Nephron progenitor cell (in vitro differentiated cells): ENCODE measurements at regions not wholly inside any gene's neighbourhood (a gene's known extent, or its start where the extent isn't known, plus 50 kb on each side); places are given as distances from the start of the nearest gene placed in this dataset.
A peak's percentile ranks its signal among the peaks of the same experiment; 100 is the strongest.

ENCODE experiments used
- DNase-seq: peaks from one replicate; pipeline ENCODE4 v3.0.0; 2021
- H3K27ac Mint-ChIP-seq: 2 replicates; pipeline ENCODE4 v1.8.0; 2021; ENCODE audit warnings: mild to moderate bottlenecking, moderate library complexity, mixed read lengths
- H3K27me3 Mint-ChIP-seq: 2 replicates; pipeline ENCODE4 v1.8.0; 2021; ENCODE audit warnings: mild to moderate bottlenecking, low read depth, mixed read lengths; ENCODE audit not compliant: poor library complexity
- H3K36me3 Mint-ChIP-seq: 2 replicates; pipeline ENCODE4 v1.8.0; 2021; ENCODE audit warnings: low read depth, mixed read lengths
- H3K4me1 Mint-ChIP-seq: 2 replicates; pipeline ENCODE4 v1.8.0; 2021; ENCODE audit warnings: mixed read lengths
- H3K4me3 Mint-ChIP-seq: 2 replicates; pipeline ENCODE4 v1.8.0; 2021; ENCODE audit warnings: mild to moderate bottlenecking, moderate library complexity, mixed read lengths
- H3K9me3 Mint-ChIP-seq: 2 replicates; pipeline ENCODE4 v1.8.0; 2021; ENCODE audit warnings: mild to moderate bottlenecking, moderate library complexity, mixed read lengths
- TF ChIP-seq, protein P1 (sequence below): fragments of 200-600 bp; sonication (generic); IDR thresholded peaks from 2 replicates; pipeline ENCODE4 v1.5.0; 2021; ENCODE audit warnings: antibody characterized with exemption

GRCh38 chr11:16618431-16618830 is 120.0 kb upstream of the C11orf58 start:
- Mint-ChIP-seq H3K27me3 (peaks cover 14% of the 10 kb centered on the region), H3K9me3 (peaks cover 9% of the 10 kb centered on the region), H3K4me3 (no peak overlapping the region), H3K36me3 (no peaks in the 10 kb centered on the region), H3K4me1 (peaks cover 10% of the 10 kb centered on the region), H3K27ac (no peak overlapping the region)
- no peak for DNase-seq
- TF ChIP-seq, protein P1, sequence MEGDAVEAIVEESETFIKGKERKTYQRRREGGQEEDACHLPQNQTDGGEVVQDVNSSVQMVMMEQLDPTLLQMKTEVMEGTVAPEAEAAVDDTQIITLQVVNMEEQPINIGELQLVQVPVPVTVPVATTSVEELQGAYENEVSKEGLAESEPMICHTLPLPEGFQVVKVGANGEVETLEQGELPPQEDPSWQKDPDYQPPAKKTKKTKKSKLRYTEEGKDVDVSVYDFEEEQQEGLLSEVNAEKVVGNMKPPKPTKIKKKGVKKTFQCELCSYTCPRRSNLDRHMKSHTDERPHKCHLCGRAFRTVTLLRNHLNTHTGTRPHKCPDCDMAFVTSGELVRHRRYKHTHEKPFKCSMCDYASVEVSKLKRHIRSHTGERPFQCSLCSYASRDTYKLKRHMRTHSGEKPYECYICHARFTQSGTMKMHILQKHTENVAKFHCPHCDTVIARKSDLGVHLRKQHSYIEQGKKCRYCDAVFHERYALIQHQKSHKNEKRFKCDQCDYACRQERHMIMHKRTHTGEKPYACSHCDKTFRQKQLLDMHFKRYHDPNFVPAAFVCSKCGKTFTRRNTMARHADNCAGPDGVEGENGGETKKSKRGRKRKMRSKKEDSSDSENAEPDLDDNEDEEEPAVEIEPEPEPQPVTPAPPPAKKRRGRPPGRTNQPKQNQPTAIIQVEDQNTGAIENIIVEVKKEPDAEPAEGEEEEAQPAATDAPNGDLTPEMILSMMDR, result no peak

GRCh38 chr11:16615480-16615879 is 123.0 kb upstream of the C11orf58 start:
- Mint-ChIP-seq H3K4me1 (peaks cover 34% of the 10 kb centered on the region), H3K36me3 (no peaks in the 10 kb centered on the region), H3K27ac (no peak overlapping the region), H3K9me3 (no peaks in the 10 kb centered on the region), H3K27me3 (peaks cover 8% of the 10 kb centered on the region), H3K4me3 (no peak overlapping the region)
- DNase-seq, result no peak
- TF ChIP-seq, protein P1, result no peak

DNA sequence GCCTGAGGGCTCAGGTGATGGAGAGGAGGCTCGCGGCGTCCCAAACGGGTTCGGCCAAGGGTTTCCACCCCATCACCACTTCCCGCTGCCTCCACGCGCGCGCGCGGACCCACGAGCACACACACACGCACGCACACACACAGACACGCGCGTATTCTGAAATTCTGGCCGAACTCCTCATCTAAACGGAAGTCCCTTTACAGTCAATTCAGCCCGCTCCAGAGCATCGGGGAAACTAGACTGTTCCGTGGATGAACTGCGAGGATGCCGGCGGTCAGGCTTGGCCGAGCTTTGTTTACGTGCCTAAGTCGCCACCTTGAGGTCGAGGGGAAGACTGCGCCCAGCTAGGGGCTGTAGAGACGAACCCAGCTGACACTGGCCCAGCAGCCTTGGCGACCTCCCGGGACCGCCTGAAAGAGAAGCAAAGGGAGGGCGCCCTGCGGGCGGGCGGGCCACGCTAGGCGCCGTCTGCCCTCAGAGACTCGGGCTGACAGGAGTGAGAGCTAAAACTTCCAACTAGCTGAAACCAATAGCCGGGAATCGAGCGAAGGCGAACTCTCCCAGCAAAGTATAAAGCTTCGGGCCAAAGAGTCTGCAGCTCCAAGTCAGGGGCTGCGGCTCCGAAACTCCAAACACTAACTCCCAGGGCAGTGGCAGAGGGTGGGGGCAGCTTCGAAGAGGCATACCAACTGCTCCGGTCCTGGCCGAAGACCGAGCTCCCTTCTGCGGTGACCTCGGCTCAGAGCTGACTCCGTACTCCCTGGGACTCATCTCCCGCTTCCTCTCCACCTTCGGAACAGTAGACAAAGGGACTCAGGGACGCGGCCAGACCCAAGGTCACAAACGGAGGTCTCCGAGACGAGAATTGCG is 124.7 kb upstream of the C11orf58 start:
- Mint-ChIP-seq H3K36me3 (no peaks in the 10 kb centered on the region), H3K4me3 (peak overlapping the region; percentile 87), H3K27me3 (peaks cover 8% of the 10 kb centered on the region), H3K9me3 (no peaks in the 10 kb centered on the region), H3K4me1 (peaks cover 34% of the 10 kb centered on the region), H3K27ac (peak overlapping the region; percentile 76)
- TF ChIP-seq, protein P1, result peak; percentile 83
- DNase-seq, result peak; percentile 91

GRCh38 chr11:16613262-16613511 is 125.3 kb upstream of the C11orf58 start:
- Mint-ChIP-seq H3K9me3 (no peaks in the 10 kb centered on the region), H3K27me3 (peaks cover 5% of the 10 kb centered on the region), H3K4me1 (peaks cover 34% of the 10 kb centered on the region), H3K4me3 (peak overlapping the region; percentile 87), H3K27ac (peak overlapping the region; percentile 18), H3K36me3 (no peaks in the 10 kb centered on the region)
- DNase-seq, result peak; percentile 38
- TF ChIP-seq, protein P1, result no peak

DNA sequence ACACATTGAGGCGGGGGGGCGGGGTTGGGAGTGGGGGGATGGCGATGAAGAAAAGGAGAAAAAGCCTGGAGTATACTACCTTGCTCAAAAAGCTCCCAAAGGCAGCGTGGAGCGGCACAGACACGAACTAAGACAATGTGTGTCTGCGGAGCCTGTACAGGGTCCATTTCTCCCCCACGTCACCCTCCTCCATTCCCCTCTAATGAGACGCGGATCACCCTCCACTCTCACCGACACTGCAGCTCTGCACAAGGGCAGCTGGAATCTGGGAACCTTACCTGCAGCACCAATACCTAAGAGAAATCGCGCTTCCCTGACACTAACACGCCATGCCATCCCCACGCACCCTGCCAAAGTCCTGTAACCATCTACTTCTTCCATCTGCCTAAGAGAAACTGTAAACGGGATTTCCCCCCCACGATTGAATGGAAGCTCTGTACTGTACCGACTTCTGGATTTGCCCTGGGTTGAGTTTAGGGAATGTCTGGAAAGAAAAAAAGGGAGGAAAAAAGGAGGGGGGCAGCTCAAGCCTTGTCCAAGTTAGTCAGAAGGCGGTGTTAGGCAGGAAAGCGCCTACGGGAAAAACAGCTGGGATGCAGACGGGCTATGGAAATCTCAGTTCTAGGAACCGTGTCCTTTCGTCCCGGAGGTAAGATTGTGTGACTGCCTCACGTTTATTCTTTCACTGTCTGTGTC is 125.7 kb upstream of the C11orf58 start:
- peak; percentile 12 for DNase-seq
- H3K4me1 Mint-ChIP-seq, result peaks cover 34% of the 10 kb centered on the region
- peaks cover 4% of the 10 kb centered on the region for H3K27me3 Mint-ChIP-seq
- H3K27ac Mint-ChIP-seq, result peak overlapping the region; percentile 18
- TF ChIP-seq, protein P1, result no peak
- H3K36me3 Mint-ChIP-seq, result no peaks in the 10 kb centered on the region
- no peaks in the 10 kb centered on the region for H3K9me3 Mint-ChIP-seq
- peak overlapping the region; percentile 87 for H3K4me3 Mint-ChIP-seq
